ENCODE measurements at regions not wholly inside any gene's neighbourhood (a gene's known extent, or its start where the extent isn't known, plus 50 kb on each side); places are given as distances from the start of the nearest gene placed in this dataset.

DNA sequence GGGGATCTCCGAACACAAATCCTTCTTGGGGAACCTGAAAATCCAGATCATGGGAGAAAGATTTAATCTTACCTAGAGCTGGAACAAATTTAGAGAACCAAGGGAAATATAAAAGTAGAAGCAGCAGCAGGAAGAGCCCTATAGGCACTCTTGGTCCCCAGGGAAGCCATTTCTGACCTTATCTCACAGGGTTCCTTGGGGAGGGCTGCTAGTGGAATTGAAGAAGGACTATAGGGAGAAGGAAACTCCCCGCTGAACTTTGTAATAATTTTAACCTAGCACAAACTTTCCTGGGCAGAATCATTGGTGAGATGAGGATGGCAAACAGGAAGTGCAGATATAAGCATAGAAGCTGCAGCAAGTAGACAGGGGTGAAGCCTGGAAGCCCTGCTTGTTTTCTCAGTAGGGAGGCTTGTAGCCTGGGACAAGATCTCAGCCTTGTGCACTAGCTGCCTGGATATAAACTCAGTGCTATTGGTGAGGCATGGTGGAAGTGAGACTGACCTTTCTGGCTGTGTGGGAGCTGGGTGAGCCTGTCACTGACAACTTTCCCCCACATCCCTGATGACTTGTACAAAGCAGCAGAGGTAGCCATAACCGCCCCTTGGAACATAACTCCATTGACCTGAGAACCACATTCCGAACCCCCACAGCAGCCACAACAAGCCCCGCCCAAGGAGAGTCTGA, 343.0 kb upstream of the TGFBR2 start:
- no peak for DNase-seq (ENCODE audit: low read depth, low spot score)

DNA sequence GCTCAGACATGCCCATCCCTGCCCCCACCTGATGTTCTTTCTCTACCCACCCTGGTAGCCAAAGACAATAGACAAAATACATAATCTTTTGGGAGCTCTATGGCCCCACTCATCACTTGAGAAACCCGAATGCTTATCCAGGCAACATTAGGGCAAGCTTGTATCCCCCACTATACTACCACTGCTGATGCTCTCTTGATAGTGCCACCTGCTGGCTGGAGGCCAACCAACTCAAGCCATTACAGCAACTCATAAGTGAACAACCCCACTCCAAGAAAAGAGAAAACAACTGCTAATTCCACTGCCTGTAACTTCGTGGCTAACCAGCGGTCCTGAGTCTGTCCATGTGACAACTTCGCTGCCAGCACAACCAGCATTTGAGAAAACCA, 342.5 kb upstream of the TGFBR2 start:
- DNase-seq (ENCODE audit: low read depth, low spot score) = no peak

DNA sequence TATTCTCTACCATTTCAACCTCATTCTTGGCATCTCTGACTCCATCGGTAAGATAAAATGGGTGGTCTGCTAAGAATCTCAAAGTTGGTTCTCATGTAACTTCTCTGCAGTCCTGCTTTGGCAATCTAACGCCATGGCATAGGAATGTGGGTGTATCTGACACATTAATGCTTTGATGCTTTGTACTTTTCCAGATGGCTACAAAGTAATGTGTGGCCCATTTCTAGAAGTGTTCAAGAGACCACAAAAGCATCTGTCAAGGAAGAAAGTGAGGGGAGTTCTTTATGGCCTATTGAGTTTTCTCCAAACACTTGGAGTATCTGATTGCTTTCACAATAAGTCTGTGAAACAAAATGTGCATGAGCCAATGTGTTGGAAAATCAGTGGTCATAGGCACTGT, 339.9 kb upstream of the TGFBR2 start:
- no peak for DNase-seq (ENCODE audit: low read depth, low spot score)

- no peak for DNase-seq (ENCODE audit: low read depth, low spot score)
Observed at GRCh38 chr3:30268288-30268687, 338.1 kb upstream of the TGFBR2 start.

GRCh38 chr3:30269751-30270445, 336.5 kb upstream of the TGFBR2 start:
- no peak for DNase-seq (ENCODE audit: low read depth, low spot score)

- DNase-seq (ENCODE audit: low read depth, low spot score) = no peak
Observed at GRCh38 chr3:30271781-30272180, 334.6 kb upstream of the TGFBR2 start.

DNA sequence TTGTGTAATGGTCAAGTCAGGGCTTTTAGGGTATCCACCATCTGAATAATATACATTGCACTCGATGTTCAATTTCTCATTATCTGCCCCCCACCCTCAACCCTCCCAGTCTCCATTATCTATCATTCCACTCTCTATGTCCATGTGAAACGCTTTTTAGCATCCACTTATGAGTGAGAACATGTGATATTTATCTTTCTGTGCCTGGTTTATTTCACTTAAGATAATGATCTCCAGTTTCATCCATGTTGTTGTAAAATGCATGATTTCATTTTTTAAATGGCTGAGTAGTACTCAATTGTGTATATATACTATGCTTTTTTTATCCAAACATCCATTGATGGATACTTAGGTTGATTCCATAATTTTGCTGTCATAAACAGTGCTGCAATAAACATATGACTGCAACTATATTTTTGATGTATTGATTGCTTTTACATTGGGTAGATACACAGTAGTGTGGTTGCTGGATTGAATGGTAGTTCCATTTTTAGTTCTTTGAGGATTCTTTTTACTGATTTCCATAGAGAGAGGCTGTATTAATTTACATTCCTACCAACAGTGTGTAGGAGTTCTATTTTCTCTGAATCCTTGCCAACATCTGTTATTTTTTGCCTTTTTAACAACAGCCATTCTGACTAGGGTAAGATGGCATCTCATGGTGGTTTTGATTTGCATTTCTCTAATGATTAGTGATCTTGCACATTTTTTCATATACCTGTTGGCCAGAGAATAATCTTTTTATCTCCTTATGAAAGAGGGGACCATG, 332.9 kb upstream of the TGFBR2 start:
- DNase-seq (ENCODE audit: low read depth, low spot score) = no peak

GRCh38 chr3:30277494-30277893, 328.9 kb upstream of the TGFBR2 start:
- no peak for DNase-seq (ENCODE audit: low read depth, low spot score)

GRCh38 chr3:30281526-30281925, 324.9 kb upstream of the TGFBR2 start:
- no peak for DNase-seq (ENCODE audit: low read depth, low spot score)

- no peak for DNase-seq (ENCODE audit: low read depth, low spot score)
Observed at GRCh38 chr3:30282154-30282696, 324.2 kb upstream of the TGFBR2 start.

DNA sequence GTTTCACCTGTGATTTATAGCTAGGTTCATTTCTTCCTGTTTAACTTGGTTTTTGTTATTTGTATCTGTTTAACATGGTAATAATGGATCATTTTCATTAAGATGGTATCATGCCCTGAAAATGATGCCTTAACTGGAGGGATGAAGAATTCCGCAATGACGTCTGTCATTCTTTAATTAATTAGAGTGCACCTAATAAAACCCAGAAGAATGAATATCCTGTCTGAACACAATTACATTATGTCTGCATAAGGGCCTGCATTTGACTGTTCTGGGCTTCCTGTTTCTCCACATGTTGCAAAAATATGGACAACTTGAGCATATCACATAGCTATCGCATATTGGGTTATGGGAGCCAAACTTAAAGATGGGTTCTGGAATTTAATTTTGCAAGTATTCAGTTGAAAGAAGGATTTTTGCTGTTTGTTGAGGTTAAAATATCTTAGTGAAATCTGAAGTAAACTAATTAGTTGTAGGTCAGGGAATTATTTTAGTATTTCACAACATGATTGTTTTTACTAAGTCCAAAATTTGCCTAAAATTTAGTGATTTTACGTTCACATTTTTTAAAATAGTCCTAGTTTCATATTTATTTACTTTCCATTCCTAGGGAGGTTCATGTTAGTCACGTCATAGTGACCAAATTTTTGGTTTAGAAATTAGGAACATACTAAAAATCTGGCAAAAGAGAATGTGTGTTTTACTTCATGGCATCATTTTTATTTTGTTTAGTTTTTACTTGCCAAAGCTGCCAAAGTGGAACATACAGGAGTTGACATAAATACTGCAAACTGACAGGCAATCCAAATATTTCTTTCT, 321.0 kb upstream of the TGFBR2 start:
- no peak for DNase-seq (ENCODE audit: low read depth, low spot score)

GRCh38 chr3:30286007-30286669, 320.3 kb upstream of the TGFBR2 start:
- no peak for DNase-seq (ENCODE audit: low read depth, low spot score)

GRCh38 chr3:30286811-30287210, 319.6 kb upstream of the TGFBR2 start:
- no peak for DNase-seq (ENCODE audit: low read depth, low spot score)

GRCh38 chr3:30288830-30289229, 317.6 kb upstream of the TGFBR2 start:
- DNase-seq (ENCODE audit: low read depth, low spot score) = no peak

- DNase-seq (ENCODE audit: low read depth, low spot score) = no peak
Observed at GRCh38 chr3:30289324-30289723, 317.1 kb upstream of the TGFBR2 start.

DNA sequence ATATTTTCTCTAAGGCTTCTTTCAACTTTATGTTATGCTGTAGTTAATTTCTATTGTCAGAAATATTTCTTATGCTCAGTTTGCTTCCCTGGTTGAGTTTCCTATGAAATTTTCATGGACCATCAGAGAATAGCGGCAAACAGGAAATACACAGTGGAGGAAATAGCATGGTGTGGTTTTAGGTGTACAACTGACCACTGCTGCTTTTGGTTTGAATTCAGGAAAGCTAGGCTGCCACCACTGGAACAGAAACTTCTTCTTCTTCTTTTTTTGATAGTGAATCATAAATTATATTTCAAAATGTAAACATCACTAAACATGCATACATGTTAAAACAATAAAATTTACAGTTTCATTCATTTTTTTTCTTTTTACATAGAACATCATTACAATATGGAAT, 316.6 kb upstream of the TGFBR2 start:
- no peak for DNase-seq (ENCODE audit: low read depth, low spot score)

DNA sequence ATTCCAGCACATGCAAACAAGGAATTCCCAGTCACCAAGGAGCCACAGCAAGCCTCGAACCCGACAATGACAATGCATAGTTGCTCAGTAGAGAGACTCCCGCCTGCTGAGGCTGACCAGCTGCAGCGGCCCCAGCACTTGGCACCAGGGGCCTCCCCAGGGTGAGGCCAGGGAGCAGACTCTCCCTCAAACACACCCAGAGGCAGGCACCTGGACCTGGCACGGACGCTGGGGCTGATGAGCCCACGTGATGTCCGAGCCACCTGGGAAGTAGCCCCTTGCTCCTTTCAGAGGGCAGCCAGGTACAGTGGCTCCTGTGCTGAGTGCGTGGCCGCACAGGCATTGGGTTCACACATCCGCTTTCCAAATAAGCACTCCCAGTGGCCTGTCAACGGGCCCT, 315.9 kb upstream of the TGFBR2 start:
- no peak for DNase-seq (ENCODE audit: low read depth, low spot score)

- no peak for DNase-seq (ENCODE audit: low read depth, low spot score)
Observed at GRCh38 chr3:30292192-30292893, 314.1 kb upstream of the TGFBR2 start.

DNA sequence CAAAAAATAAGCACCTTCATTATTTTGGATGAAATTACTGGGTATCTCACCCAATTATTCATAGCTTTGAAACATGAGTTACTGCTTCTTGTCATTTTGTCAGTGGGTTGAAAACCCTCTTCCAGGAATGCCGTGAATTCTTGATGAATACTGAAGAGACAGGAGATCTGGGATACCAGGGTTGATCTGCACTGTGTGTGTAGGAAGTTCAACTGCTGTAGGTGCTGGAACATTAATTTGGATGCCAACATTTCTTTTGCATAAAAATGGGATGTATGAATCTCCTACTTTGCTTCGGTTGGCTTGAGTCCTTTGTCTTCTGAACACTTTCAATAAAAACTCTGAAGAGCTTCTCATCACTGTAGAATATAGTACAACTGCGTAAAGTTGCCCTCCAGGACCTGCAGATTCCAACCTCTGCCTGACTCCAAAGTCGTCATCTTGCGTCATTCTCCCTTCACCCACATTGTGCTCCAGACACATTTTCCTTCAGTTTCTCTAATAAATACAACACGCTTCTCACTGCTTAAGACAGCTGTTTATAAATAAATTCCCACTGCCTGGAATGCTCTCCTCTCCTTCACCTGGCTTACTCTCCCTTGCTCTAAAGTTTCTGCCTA, 312.7 kb upstream of the TGFBR2 start:
- no peak for DNase-seq (ENCODE audit: low read depth, low spot score)

DNA sequence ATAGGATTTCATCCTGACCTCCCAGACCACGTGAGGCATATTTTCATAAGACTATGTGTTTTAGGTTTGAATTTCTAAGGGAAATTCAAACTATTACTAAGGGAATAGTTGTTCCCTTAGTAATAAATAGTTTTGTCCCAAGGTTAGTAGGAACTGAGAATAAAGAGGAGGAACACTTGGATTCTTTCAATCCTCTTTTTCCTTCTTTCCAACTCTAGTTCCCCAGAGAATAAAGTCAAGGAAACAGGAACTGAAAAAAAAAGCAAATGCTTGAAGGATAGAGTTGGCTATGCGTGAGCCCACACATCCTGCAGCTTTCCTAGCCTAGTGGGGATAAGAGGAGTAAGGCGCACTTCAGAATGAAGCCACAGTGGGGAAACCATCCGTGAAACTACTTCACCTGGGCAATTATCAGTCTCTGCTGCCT, 312.1 kb upstream of the TGFBR2 start:
- no peak for DNase-seq (ENCODE audit: low read depth, low spot score)
